Small intestine (tissue), 7 donors: ENCODE measurements at regions not wholly inside any gene's neighbourhood (a gene's known extent, or its start where the extent isn't known, plus 50 kb on each side); places are given as distances from the start of the nearest gene placed in this dataset.

ENCODE experiments used
- DNase-seq, 2 donors: peaks; one replicate each; pipeline versions ENCODE4 v3.0.0 to v3.0.0-alpha.2; 2013
- FAIRE-seq: peaks from 2 replicates; lab custom pipeline; 2012; peaks lifted over from hg19 to GRCh38; lab: Jason Lieb, UNC
- H3K27ac ChIP-seq, 3 donors: one replicate each; pipeline ENCODE4 v1.5.1; 2013; ENCODE audit warnings: low read length in 2 of 3, mild to moderate bottlenecking in 2 of 3, control low read depth in 1 of 3, inconsistent platforms in 1 of 3, low read depth in 1 of 3, moderate library complexity in 1 of 3
- H3K27me3 ChIP-seq, 3 donors: one replicate each; pipeline ENCODE4 v1.6.1; 2013; ENCODE audit warnings: low read length in 3 of 3, inconsistent platforms in 1 of 3; ENCODE audit not compliant: control insufficient read depth in 3 of 3, insufficient read depth in 3 of 3
- H3K36me3 ChIP-seq, 3 donors: one replicate each; pipeline ENCODE4 v1.6.1; 2013; ENCODE audit warnings: low read length in 3 of 3, inconsistent platforms in 1 of 3, low read depth in 1 of 3, mild to moderate bottlenecking in 1 of 3, moderate library complexity in 1 of 3; ENCODE audit not compliant: control insufficient read depth in 3 of 3, insufficient read depth in 2 of 3
- H3K4me1 ChIP-seq, 3 donors: one replicate each; pipeline ENCODE4 v1.6.1; 2013; ENCODE audit warnings: low read length in 2 of 3, inconsistent platforms in 1 of 3, low read depth in 1 of 3, mild to moderate bottlenecking in 1 of 3, moderate library complexity in 1 of 3; ENCODE audit not compliant: control insufficient read depth in 3 of 3, insufficient read depth in 2 of 3
- H3K4me3 ChIP-seq, 3 donors: one replicate each; pipeline ENCODE4 v1.5.1; 2013; ENCODE audit warnings: low read length in 3 of 3, control low read depth in 1 of 3, inconsistent platforms in 1 of 3, low read depth in 1 of 3, mild to moderate bottlenecking in 1 of 3, moderate library complexity in 1 of 3
- H3K9me3 ChIP-seq, 2 donors: one replicate each; pipeline ENCODE4 v1.6.1; 2013; ENCODE audit warnings: low read depth in 1 of 2, low read length in 1 of 2; ENCODE audit not compliant: control insufficient read depth in 2 of 2, insufficient read depth in 1 of 2
- WGBS, 3 donors: extraction: QIAGEN DNeasy Blood & Tissue Kit; methylation state at CpG; one replicate each; pipeline ENCODE4 v1.1.7; 2013; 5-methylcytosine and 5-hydroxymethylcytosine counted together
- donor health status: healthy with polysubstance abuse.
- donor health status: control.
- donor health status: control.
- donor health status: Bipolar disorder and iron deficiency.
- donor health status: healthy.

- FAIRE-seq (no peak), DNase-seq (no peak)
- H3K4me3 ChIP-seq: no peak overlapping the region
- peaks cover 0 to 10% (median 5%) of the 10 kb centered on the region in 3 donors for H3K36me3 ChIP-seq
- H3K27me3 ChIP-seq: no peaks in the 10 kb centered on the region
- WGBS, 3 donors: 84 to 95% (median 86%) methylated on average over 2 of the region's 2 CpGs
- H3K4me1 ChIP-seq: no peaks in the 10 kb centered on the region
- no peak overlapping the region for H3K27ac ChIP-seq
- H3K9me3 ChIP-seq: no peaks in the 10 kb centered on the region
Observed at GRCh38 chr6:150806790-150807189, 58.7 kb upstream of the MTHFD1L start.

- H3K4me3 ChIP-seq: no peak overlapping the region
- H3K36me3 ChIP-seq: peaks cover 0 to 13% (median 5%) of the 10 kb centered on the region in 3 donors
- 25 to 40% (median 28%) methylated on average over 9 of the region's 9 CpGs for WGBS, 3 donors
- no peak for DNase-seq
- peak overlapping the region in 1 of 3 donors; percentile 48 for H3K27ac ChIP-seq
- no peak for FAIRE-seq
- H3K27me3 ChIP-seq: no peaks in the 10 kb centered on the region
- H3K9me3 ChIP-seq: no peaks in the 10 kb centered on the region
- H3K4me1 ChIP-seq: peaks cover 0 to 3% (median 0%) of the 10 kb centered on the region in 3 donors
Observed at GRCh38 chr6:150813319-150813992, 52.0 kb upstream of the MTHFD1L start.

- Histone ChIP-seq H3K4me1 (peaks cover 0 to 3% (median 0%) of the 10 kb centered on the region in 3 donors), H3K36me3 (peaks cover 0 to 14% (median 5%) of the 10 kb centered on the region in 3 donors), H3K27me3 (no peaks in the 10 kb centered on the region), H3K9me3 (no peaks in the 10 kb centered on the region), H3K4me3 (no peak overlapping the region), H3K27ac (no peak overlapping the region)
- WGBS, 3 donors: 50 to 64% (median 52%) methylated on average over 3 of the region's 3 CpGs
- FAIRE-seq: no peak
- DNase-seq: peak; percentile 26 to 29
Observed at GRCh38 chr6:150813993-150814359, 51.5 kb upstream of the MTHFD1L start.
